Panc1 (cell line): ENCODE measurements at regions not wholly inside any gene's neighbourhood (a gene's known extent, or its start where the extent isn't known, plus 50 kb on each side); places are given as distances from the start of the nearest gene placed in this dataset.

Source experiments
- REST ChIP-seq, 2 experiments: IDR thresholded peaks; 2 replicates each; pipeline ENCODE4 v1.6.1; 2011 to 2012; ENCODE audit warnings: low read depth in 2 of 2, control low read depth in 1 of 2, low read length in 1 of 2, mild to moderate bottlenecking in 1 of 2, moderate library complexity in 1 of 2; ENCODE audit not compliant: insufficient read depth in 1 of 2
- TF ChIP-seq, protein P1 (sequence below): fragments of 450-650 bp; IDR thresholded peaks from 2 replicates; pipeline ENCODE4 v1.5.1; 2017; ENCODE audit warnings: mild to moderate bottlenecking

GRCh38 chr15:31856581-31856980 is 173.7 kb upstream of the CHRNA7 start:
- TF ChIP-seq, protein P1, sequence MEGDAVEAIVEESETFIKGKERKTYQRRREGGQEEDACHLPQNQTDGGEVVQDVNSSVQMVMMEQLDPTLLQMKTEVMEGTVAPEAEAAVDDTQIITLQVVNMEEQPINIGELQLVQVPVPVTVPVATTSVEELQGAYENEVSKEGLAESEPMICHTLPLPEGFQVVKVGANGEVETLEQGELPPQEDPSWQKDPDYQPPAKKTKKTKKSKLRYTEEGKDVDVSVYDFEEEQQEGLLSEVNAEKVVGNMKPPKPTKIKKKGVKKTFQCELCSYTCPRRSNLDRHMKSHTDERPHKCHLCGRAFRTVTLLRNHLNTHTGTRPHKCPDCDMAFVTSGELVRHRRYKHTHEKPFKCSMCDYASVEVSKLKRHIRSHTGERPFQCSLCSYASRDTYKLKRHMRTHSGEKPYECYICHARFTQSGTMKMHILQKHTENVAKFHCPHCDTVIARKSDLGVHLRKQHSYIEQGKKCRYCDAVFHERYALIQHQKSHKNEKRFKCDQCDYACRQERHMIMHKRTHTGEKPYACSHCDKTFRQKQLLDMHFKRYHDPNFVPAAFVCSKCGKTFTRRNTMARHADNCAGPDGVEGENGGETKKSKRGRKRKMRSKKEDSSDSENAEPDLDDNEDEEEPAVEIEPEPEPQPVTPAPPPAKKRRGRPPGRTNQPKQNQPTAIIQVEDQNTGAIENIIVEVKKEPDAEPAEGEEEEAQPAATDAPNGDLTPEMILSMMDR: no peak
- no peak for TF ChIP-seq REST (IDR thresholded peaks at IDR 0.05; ENCODE audit: insufficient read depth in 1 of 2, low read depth in 2 of 2, low read length in 1 of 2)
